ENCODE measurements at regions not wholly inside any gene's neighbourhood (a gene's known extent, or its start where the extent isn't known, plus 50 kb on each side); places are given as distances from the start of the nearest gene placed in this dataset.

- Histone ChIP-seq H3K27ac (ENCODE audit: low read length) (no peak overlapping the region), H3K9ac (ENCODE audit: low read length) (no peak overlapping the region), H3K4me1 (ENCODE audit: control insufficient read depth, low read depth, low read length) (no peaks in the 10 kb centered on the region), H3K9me3 (ENCODE audit: control insufficient read depth, low read depth, low read length) (no peaks in the 10 kb centered on the region), H3K4me3 (ENCODE audit: low read length) (no peak overlapping the region), H3K27me3 (ENCODE audit: control insufficient read depth, insufficient read depth, low read length) (no peaks in the 10 kb centered on the region), H3K36me3 (ENCODE audit: control insufficient read depth, low read depth, low read length) (no peaks in the 10 kb centered on the region)
These were observed 132.3 kb downstream of the SLIT2 start for GRCh38 chr4:20383969-20384368.

- H3K9ac ChIP-seq (ENCODE audit: low read length): no peak overlapping the region
These were observed 132.8 kb downstream of the SLIT2 start for GRCh38 chr4:20384456-20384855.

GRCh38 chr4:20386001-20386740 lies 134.5 kb downstream of the SLIT2 start:
- no peaks in the 10 kb centered on the region for H3K4me1 ChIP-seq (ENCODE audit: control insufficient read depth, low read depth, low read length)
- no peaks in the 10 kb centered on the region for H3K36me3 ChIP-seq (ENCODE audit: control insufficient read depth, low read depth, low read length)
- no peak overlapping the region for H3K4me3 ChIP-seq (ENCODE audit: low read length)
- no peak overlapping the region for H3K27ac ChIP-seq (ENCODE audit: low read length)
- no peaks in the 10 kb centered on the region for H3K9me3 ChIP-seq (ENCODE audit: control insufficient read depth, low read depth, low read length)
- H3K9ac ChIP-seq (ENCODE audit: low read length): no peak overlapping the region
- H3K27me3 ChIP-seq (ENCODE audit: control insufficient read depth, insufficient read depth, low read length): no peaks in the 10 kb centered on the region

More at GRCh38 chr4:20384456-20384855, 132.8 kb downstream of the SLIT2 start:
- no peaks in the 10 kb centered on the region for H3K27me3 ChIP-seq (ENCODE audit: control insufficient read depth, insufficient read depth, low read length)
- no peak overlapping the region for H3K4me3 ChIP-seq (ENCODE audit: low read length)
- no peak overlapping the region for H3K27ac ChIP-seq (ENCODE audit: low read length)
- no peaks in the 10 kb centered on the region for H3K4me1 ChIP-seq (ENCODE audit: control insufficient read depth, low read depth, low read length)
- H3K36me3 ChIP-seq (ENCODE audit: control insufficient read depth, low read depth, low read length): no peaks in the 10 kb centered on the region
- no peaks in the 10 kb centered on the region for H3K9me3 ChIP-seq (ENCODE audit: control insufficient read depth, low read depth, low read length)

GRCh38 chr4:20386906-20387305 lies 135.2 kb downstream of the SLIT2 start:
- no peaks in the 10 kb centered on the region for H3K4me1 ChIP-seq (ENCODE audit: control insufficient read depth, low read depth, low read length)
- H3K27ac ChIP-seq (ENCODE audit: low read length): no peak overlapping the region
- no peaks in the 10 kb centered on the region for H3K36me3 ChIP-seq (ENCODE audit: control insufficient read depth, low read depth, low read length)
- no peaks in the 10 kb centered on the region for H3K27me3 ChIP-seq (ENCODE audit: control insufficient read depth, insufficient read depth, low read length)
- no peak overlapping the region for H3K9ac ChIP-seq (ENCODE audit: low read length)
- H3K9me3 ChIP-seq (ENCODE audit: control insufficient read depth, low read depth, low read length): no peaks in the 10 kb centered on the region
- H3K4me3 ChIP-seq (ENCODE audit: low read length): no peak overlapping the region

DNA sequence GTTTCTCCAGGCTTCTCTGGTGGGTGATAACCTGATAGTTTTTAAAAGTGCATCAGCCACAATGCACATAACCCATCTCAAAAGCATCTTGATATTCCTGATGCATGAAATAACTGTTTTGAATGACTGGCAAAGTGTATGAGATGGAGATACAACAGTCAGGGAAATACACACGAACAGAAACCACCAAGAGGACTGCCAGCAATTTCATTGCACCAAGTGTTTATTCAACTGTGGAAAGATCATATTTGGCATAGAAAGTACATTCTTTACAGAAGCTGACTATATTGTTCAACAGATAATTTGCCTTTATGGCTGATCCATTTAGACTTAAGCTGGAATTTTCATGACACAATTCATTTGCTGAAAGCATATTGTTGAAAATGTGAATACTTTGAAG lies 139.5 kb downstream of the SLIT2 start:
- peaks cover 8% of the 10 kb centered on the region for H3K4me1 ChIP-seq (ENCODE audit: control insufficient read depth, low read depth, low read length)
- H3K9ac ChIP-seq (ENCODE audit: low read length): no peak overlapping the region
- no peak overlapping the region for H3K27ac ChIP-seq (ENCODE audit: low read length)
- H3K36me3 ChIP-seq (ENCODE audit: control insufficient read depth, low read depth, low read length): no peaks in the 10 kb centered on the region
- no peaks in the 10 kb centered on the region for H3K9me3 ChIP-seq (ENCODE audit: control insufficient read depth, low read depth, low read length)
- no peaks in the 10 kb centered on the region for H3K27me3 ChIP-seq (ENCODE audit: control insufficient read depth, insufficient read depth, low read length)
- H3K4me3 ChIP-seq (ENCODE audit: low read length): no peak overlapping the region

DNA sequence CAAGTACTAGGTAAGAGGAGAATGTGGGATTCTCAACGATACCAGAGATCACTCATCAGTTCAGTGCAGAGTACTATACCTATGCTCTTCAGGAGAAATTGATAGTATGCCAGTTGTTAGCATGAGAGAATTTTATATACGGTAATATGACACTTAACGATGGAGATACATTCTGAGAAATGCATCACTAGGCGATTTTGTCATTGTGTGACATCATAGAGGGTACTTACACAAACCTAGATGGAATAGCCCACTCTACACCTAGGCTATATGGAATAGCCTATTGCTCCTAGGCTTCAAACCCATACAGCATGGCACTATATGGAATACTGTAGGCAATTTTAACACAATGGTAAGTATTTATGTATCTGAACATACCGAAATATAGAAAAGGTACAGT lies 140.2 kb downstream of the SLIT2 start:
- H3K27me3 ChIP-seq (ENCODE audit: control insufficient read depth, insufficient read depth, low read length): no peaks in the 10 kb centered on the region
- H3K36me3 ChIP-seq (ENCODE audit: control insufficient read depth, low read depth, low read length): no peaks in the 10 kb centered on the region
- H3K4me1 ChIP-seq (ENCODE audit: control insufficient read depth, low read depth, low read length): peaks cover 8% of the 10 kb centered on the region
- no peak overlapping the region for H3K9ac ChIP-seq (ENCODE audit: low read length)
- H3K4me3 ChIP-seq (ENCODE audit: low read length): no peak overlapping the region
- H3K27ac ChIP-seq (ENCODE audit: low read length): no peak overlapping the region
- no peaks in the 10 kb centered on the region for H3K9me3 ChIP-seq (ENCODE audit: control insufficient read depth, low read depth, low read length)

DNA sequence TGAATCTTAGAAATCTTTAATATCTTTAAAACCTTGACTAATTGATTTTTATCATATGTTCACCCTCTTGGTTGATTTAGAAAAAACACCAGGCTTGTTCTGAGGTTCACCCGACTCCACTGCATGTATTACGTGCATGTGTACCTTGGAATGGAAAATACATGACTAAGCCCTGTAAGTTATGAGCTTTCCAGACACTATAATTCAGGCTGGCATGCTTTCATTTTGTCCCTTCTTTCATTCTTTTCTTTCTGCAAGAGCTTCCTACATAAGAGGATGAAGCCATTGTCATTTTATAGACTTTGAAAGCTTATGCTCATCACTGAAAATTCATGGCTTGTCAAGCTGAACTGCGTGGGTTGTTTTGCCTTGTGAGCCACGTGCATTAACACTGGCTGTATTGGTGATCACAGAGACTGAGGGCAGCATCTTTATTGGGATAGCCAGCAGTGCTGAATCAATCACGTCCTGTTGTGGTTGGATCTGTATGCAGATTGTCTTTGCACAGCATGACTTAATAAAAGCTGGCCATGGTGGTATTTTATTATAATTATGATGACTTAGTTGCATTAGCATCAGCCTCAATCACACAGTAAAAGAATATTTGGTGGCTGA lies 141.9 kb downstream of the SLIT2 start:
- Histone ChIP-seq H3K9me3 (ENCODE audit: control insufficient read depth, low read depth, low read length) (no peaks in the 10 kb centered on the region), H3K4me3 (ENCODE audit: low read length) (no peak overlapping the region), H3K36me3 (ENCODE audit: control insufficient read depth, low read depth, low read length) (no peaks in the 10 kb centered on the region), H3K9ac (ENCODE audit: low read length) (no peak overlapping the region), H3K27ac (ENCODE audit: low read length) (no peak overlapping the region), H3K27me3 (ENCODE audit: control insufficient read depth, insufficient read depth, low read length) (no peaks in the 10 kb centered on the region), H3K4me1 (ENCODE audit: control insufficient read depth, low read depth, low read length) (peaks cover 13% of the 10 kb centered on the region)

DNA sequence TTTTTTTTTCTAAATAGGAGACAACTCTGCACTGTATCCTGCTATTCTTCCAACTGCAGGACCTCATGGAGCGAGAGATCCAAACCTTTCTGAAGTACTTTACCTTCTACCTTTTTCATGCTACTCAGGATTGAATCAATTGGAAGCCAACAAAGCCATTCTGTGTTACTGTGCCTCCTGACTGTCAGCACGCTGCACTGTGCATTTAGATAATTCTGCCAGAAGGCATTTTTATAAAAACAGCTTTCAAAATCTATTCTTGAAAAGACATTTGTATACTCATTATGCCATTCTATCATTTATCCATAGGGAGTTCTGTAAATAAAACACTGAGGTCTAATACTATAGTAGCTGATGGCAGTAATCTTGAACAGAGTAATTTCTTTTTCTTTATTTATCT lies 142.8 kb downstream of the SLIT2 start:
- Histone ChIP-seq H3K9ac (ENCODE audit: low read length) (no peak overlapping the region), H3K4me3 (ENCODE audit: low read length) (no peak overlapping the region), H3K4me1 (ENCODE audit: control insufficient read depth, low read depth, low read length) (peaks cover 13% of the 10 kb centered on the region), H3K27me3 (ENCODE audit: control insufficient read depth, insufficient read depth, low read length) (no peaks in the 10 kb centered on the region), H3K36me3 (ENCODE audit: control insufficient read depth, low read depth, low read length) (no peaks in the 10 kb centered on the region), H3K27ac (ENCODE audit: low read length) (no peak overlapping the region), H3K9me3 (ENCODE audit: control insufficient read depth, low read depth, low read length) (no peaks in the 10 kb centered on the region)

- H3K27me3 ChIP-seq (ENCODE audit: control insufficient read depth, insufficient read depth, low read length): no peaks in the 10 kb centered on the region
These were observed 143.6 kb downstream of the SLIT2 start for GRCh38 chr4:20395160-20395773.

DNA sequence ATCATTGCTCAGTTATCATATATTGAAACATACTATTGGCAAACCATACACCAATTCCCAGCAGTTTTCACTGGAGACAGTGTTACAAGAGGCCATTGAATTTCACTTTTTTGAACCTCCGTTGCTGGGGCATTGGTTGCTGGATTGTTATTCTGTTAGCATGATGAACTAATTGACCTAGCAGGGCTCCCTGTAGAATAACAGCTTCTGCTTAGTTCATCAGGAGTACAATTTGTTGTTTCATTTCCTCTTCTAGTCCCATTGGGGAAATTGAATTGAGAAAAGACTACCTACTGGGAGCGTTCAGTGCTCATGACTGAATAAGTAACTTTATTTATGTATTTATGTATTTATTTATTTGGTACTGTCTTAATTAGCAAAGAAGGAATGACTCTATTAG lies 151.6 kb downstream of the SLIT2 start:
- Histone ChIP-seq H3K27ac (ENCODE audit: low read length) (no peak overlapping the region), H3K4me3 (ENCODE audit: low read length) (no peak overlapping the region), H3K27me3 (ENCODE audit: control insufficient read depth, insufficient read depth, low read length) (no peaks in the 10 kb centered on the region), H3K4me1 (ENCODE audit: control insufficient read depth, low read depth, low read length) (no peaks in the 10 kb centered on the region), H3K36me3 (ENCODE audit: control insufficient read depth, low read depth, low read length) (no peaks in the 10 kb centered on the region), H3K9ac (ENCODE audit: low read length) (no peak overlapping the region), H3K9me3 (ENCODE audit: control insufficient read depth, low read depth, low read length) (no peaks in the 10 kb centered on the region)

More at GRCh38 chr4:20395160-20395773, 143.6 kb downstream of the SLIT2 start:
- no peak overlapping the region for H3K27ac ChIP-seq (ENCODE audit: low read length)
- no peaks in the 10 kb centered on the region for H3K9me3 ChIP-seq (ENCODE audit: control insufficient read depth, low read depth, low read length)
- H3K4me3 ChIP-seq (ENCODE audit: low read length): no peak overlapping the region
- H3K4me1 ChIP-seq (ENCODE audit: control insufficient read depth, low read depth, low read length): peaks cover 13% of the 10 kb centered on the region
- H3K9ac ChIP-seq (ENCODE audit: low read length): no peak overlapping the region
- H3K36me3 ChIP-seq (ENCODE audit: control insufficient read depth, low read depth, low read length): no peaks in the 10 kb centered on the region

DNA sequence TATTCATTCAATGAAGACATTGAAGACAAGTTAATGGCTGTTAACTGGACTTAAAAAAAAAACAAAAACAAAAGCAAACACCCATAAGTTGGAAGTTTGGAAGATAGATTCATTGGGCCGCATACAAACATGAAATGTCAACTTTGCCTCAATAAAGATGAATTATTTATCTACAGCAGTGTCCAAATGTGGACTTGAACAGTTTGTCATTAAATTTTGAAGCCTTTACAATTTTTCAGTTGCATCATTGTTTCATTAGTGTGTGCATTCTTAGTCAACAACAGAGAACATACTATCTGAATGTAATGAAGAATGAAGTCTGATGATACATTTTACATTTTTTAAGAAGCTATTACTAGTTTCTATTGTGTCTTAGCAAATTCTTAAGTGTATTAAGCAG lies 152.1 kb downstream of the SLIT2 start:
- Histone ChIP-seq H3K9me3 (ENCODE audit: control insufficient read depth, low read depth, low read length) (no peaks in the 10 kb centered on the region), H3K27me3 (ENCODE audit: control insufficient read depth, insufficient read depth, low read length) (no peaks in the 10 kb centered on the region), H3K9ac (ENCODE audit: low read length) (no peak overlapping the region), H3K4me3 (ENCODE audit: low read length) (no peak overlapping the region), H3K36me3 (ENCODE audit: control insufficient read depth, low read depth, low read length) (no peaks in the 10 kb centered on the region), H3K4me1 (ENCODE audit: control insufficient read depth, low read depth, low read length) (no peaks in the 10 kb centered on the region), H3K27ac (ENCODE audit: low read length) (no peak overlapping the region)

DNA sequence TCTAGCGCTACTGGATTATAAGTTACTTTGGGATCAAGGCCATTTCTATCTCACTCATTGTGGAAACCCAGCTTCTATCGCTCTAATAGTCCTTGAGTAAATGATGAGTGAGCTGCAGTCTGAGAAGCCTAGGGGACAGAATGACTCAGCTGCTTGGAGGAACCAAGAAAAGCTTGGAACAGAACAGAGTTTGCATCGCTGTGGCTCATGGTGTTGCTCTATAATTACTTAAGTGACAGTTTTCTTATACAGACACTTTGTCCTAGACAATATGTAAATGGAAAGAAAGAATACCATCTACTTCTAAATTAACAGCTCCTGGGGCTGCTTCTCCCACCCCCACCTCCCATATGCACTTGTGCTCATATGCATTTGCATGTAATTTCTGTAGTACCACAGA lies 156.9 kb downstream of the SLIT2 start:
- Histone ChIP-seq H3K9ac (ENCODE audit: low read length) (no peak overlapping the region), H3K27ac (ENCODE audit: low read length) (no peak overlapping the region), H3K27me3 (ENCODE audit: control insufficient read depth, insufficient read depth, low read length) (no peaks in the 10 kb centered on the region), H3K4me1 (ENCODE audit: control insufficient read depth, low read depth, low read length) (no peaks in the 10 kb centered on the region), H3K4me3 (ENCODE audit: low read length) (no peak overlapping the region), H3K9me3 (ENCODE audit: control insufficient read depth, low read depth, low read length) (no peaks in the 10 kb centered on the region), H3K36me3 (ENCODE audit: control insufficient read depth, low read depth, low read length) (no peaks in the 10 kb centered on the region)

Measured in iPS-18a (cell line).